Adrenal gland (tissue), 5 donors: ENCODE measurements at regions not wholly inside any gene's neighbourhood (a gene's known extent, or its start where the extent isn't known, plus 50 kb on each side); places are given as distances from the start of the nearest gene placed in this dataset.

Experiments
- CTCF ChIP-seq, 6 experiments: fragments of 450-650 bp in 4 of 6; fragments of 200-600 bp in 2 of 6; sonication (generic) in 1 of 6; IDR thresholded peaks; 1 replicate in 5 of 6; 2 replicates in 1 of 6; pipeline versions ENCODE4 v1.5.1 to v1.8.0; 2016 to 2021; ENCODE audit warnings: antibody characterized with exemption in 6 of 6, mild to moderate bottlenecking in 2 of 6, moderate library complexity in 1 of 6
- POLR2A ChIP-seq, 2 donors: fragments of 450-650 bp; IDR thresholded peaks; one replicate each; pipeline ENCODE4 v1.6.1; 2017; ENCODE audit warnings: antibody characterized with exemption in 2 of 2, mild to moderate bottlenecking in 2 of 2, moderate library complexity in 1 of 2
- donor health status: DM: no; HTN: no; CAD: no.

DNA sequence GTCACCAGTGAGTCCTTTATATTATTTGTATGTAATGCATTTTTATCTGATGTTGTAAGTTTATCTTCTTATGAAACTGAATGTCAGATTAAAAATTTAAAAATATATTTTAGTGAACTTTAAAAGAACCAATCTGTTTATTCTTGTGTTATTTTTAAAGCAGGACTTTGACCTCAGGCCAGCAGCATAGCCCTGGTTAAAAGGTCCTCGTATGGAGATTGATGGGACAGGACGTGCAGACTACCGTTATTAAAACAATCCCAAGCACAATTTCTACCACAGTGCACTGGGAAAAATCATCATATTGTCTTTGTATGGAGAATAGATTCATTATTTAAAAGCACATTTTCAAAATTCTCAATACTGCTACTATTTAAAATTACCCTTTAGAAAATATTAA is 573.8 kb upstream of the ARGLU1 start:
- no peak for TF ChIP-seq CTCF (IDR thresholded peaks at IDR 0.05)
- no peak for TF ChIP-seq POLR2A (IDR thresholded peaks at IDR 0.05)
